Activated CD4-positive, alpha-beta T cell treated with anti-CD3 and anti-CD28 coated beads, Interleukin-2, amount 10 ng/mL, durations not matched to agents 7 days and 5 days (primary cell): ENCODE measurements at regions not wholly inside any gene's neighbourhood (a gene's known extent, or its start where the extent isn't known, plus 50 kb on each side); places are given as distances from the start of the nearest gene placed in this dataset.

Experiments
- CTCF ChIA-PET: fragments of 350-600 bp; sonication (Branson Sonifier 250); formaldehyde crosslinking; loops from one replicate; lab custom pipeline; 2021; ENCODE audit warnings: antibody characterized with exemption; lab: Charles Lee
- POLR2A ChIA-PET: fragments of 350-600 bp; sonication (Branson Sonifier 250); formaldehyde crosslinking; loops from one replicate; lab custom pipeline; 2021; ENCODE audit warnings: antibody characterized with exemption; lab: Charles Lee
- DNase-seq: peaks from one replicate; pipeline ENCODE4 v3.0.0-alpha.2; 2020
- H3K27ac Mint-ChIP-seq: one replicate; pipeline ENCODE4 v1.8.0; 2021; ENCODE audit warnings: mild to moderate bottlenecking, moderate library complexity, mixed read lengths
- H3K27me3 Mint-ChIP-seq: one replicate; pipeline ENCODE4 v1.8.0; 2021; ENCODE audit warnings: mixed read lengths
- H3K36me3 Mint-ChIP-seq: one replicate; pipeline ENCODE4 v1.8.0; 2021; ENCODE audit warnings: low read depth, mixed read lengths
- H3K4me1 Mint-ChIP-seq: one replicate; pipeline ENCODE4 v1.8.0; 2021; ENCODE audit warnings: mixed read lengths
- H3K4me3 Mint-ChIP-seq: one replicate; pipeline ENCODE4 v1.8.0; 2021; ENCODE audit warnings: mild to moderate bottlenecking, moderate library complexity, mixed read lengths
- H3K9me3 Mint-ChIP-seq: one replicate; pipeline ENCODE4 v1.8.0; 2021; ENCODE audit warnings: mixed read lengths

DNA sequence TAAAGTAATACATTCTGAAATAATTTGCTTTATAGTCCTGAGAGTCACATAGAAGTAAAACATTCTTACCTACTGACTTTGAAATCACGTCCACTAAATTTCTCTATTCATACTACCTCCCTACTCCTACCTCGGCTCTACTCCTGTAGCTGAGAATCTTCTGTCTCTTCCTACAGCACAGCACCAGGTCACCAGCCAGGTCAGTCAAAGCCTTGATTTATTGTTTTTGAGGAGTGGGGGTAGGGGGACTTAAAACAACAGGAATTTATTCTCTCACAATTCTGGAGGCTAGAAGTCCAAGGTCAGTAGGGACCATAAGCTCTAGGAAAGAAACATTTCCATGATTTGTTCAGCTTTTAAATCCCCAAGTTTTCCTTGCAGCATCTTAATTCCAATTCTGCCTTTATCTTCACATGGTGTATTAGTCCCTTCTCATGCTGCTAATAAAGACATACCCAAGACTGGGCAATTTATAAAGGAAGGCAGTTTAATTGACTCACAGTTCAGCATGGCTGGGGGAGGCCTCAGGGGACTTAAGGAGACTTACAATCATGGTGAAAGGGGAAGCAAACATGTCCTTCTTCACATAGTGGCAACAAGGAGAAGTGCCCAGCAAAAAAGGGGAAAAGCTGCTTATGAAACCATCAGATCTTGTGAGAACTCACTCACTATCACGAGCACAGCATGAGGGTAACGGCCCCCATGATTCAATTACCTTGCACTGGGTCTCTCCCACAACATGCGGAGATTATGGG is 49.6 kb upstream of the CCNG1 start:
- ChIA-PET POLR2A (no interaction called here), CTCF (no interaction called here)
- DNase-seq, result no peak
- Mint-ChIP-seq H3K27ac (no peak overlapping the region), H3K4me3 (no peak overlapping the region), H3K9me3 (no peaks in the 10 kb centered on the region), H3K27me3 (peaks cover 6% of the 10 kb centered on the region), H3K4me1 (no peaks in the 10 kb centered on the region), H3K36me3 (no peaks in the 10 kb centered on the region)
